GM23338 (cell line): ENCODE measurements at regions not wholly inside any gene's neighbourhood (a gene's known extent, or its start where the extent isn't known, plus 50 kb on each side); places are given as distances from the start of the nearest gene placed in this dataset.

Source experiments
- ATAC-seq: fragments of 200-7000 bp; cut with Tn5 transposase; 3 replicates; pipeline ENCODE4 v1.9.1; 2020
- DNase-seq: peaks from one replicate; pipeline ENCODE4 v3.0.0-alpha.2; 2015; ENCODE audit warnings: low spot score
- H2AFZ ChIP-seq: fragments of 200-600 bp; sonication (generic); 2 replicates; pipeline ENCODE4 v1.8.0; 2016; ENCODE audit warnings: antibody characterized with exemption, mild to moderate bottlenecking, moderate library complexity
- H3F3A ChIP-seq: fragments of 200-600 bp; sonication (generic); replicated peaks from 2 replicates; pipeline ENCODE4 v1.8.0; 2017; ENCODE audit warnings: antibody characterized with exemption, mixed run types, low read depth
- H3K27ac ChIP-seq: fragments of 200-600 bp; sonication (generic); 2 replicates; pipeline ENCODE4 v1.6.1; 2016; ENCODE audit warnings: low read depth
- H3K27me3 ChIP-seq: fragments of 200-600 bp; sonication (generic); 2 replicates; pipeline ENCODE4 v1.8.0; 2016; ENCODE audit warnings: mild to moderate bottlenecking, mixed run types, moderate library complexity; ENCODE audit not compliant: insufficient read depth
- H3K36me3 ChIP-seq: fragments of 200-600 bp; sonication (generic); 2 replicates; pipeline ENCODE4 v1.8.0; 2016; ENCODE audit warnings: mild to moderate bottlenecking; ENCODE audit not compliant: insufficient read depth
- H3K4me1 ChIP-seq: fragments of 200-600 bp; sonication (generic); 2 replicates; pipeline ENCODE4 v1.8.0; 2016; ENCODE audit warnings: mild to moderate bottlenecking, moderate library complexity; ENCODE audit not compliant: insufficient read depth
- H3K4me2 ChIP-seq: fragments of 200-600 bp; sonication (generic); 2 replicates; pipeline ENCODE4 v1.7.1; 2017; ENCODE audit warnings: mixed run types
- H3K4me3 ChIP-seq: fragments of 200-600 bp; sonication (generic); 2 replicates; pipeline ENCODE4 v1.6.1; 2016; ENCODE audit warnings: mixed run types
- H3K79me2 ChIP-seq: fragments of 200-600 bp; sonication (generic); replicated peaks from 2 replicates; pipeline ENCODE4 v1.8.0; 2017; ENCODE audit warnings: mild to moderate bottlenecking; ENCODE audit not compliant: insufficient read depth
- H3K9me2 ChIP-seq: fragments of 200-600 bp; sonication (generic); 2 replicates; pipeline ENCODE4 v1.8.0; 2017; ENCODE audit not compliant: insufficient read depth
- H4K20me1 ChIP-seq: fragments of 200-600 bp; sonication (generic); replicated peaks from 2 replicates; pipeline ENCODE4 v1.8.0; 2017; ENCODE audit warnings: mild to moderate bottlenecking; ENCODE audit not compliant: insufficient read depth
- H3K27ac Mint-ChIP-seq: 2 replicates; pipeline ENCODE4 v1.8.0; 2020; ENCODE audit warnings: inconsistent platforms, mild to moderate bottlenecking, moderate library complexity, mixed read lengths
- H3K27me3 Mint-ChIP-seq: 3 replicates; pipeline ENCODE4 v1.8.0; 2022; ENCODE audit warnings: low read depth, mild to moderate bottlenecking, moderate library complexity, mixed read lengths, inconsistent platforms; ENCODE audit not compliant: insufficient read depth, poor library complexity
- H3K36me3 Mint-ChIP-seq: 3 replicates; pipeline ENCODE4 v1.8.0; 2021; ENCODE audit warnings: low read depth, mild to moderate bottlenecking, inconsistent platforms, moderate library complexity, mixed read lengths
- H3K4me1 Mint-ChIP-seq: 3 replicates; pipeline ENCODE4 v1.8.0; 2020; ENCODE audit warnings: mild to moderate bottlenecking, inconsistent platforms, mixed read lengths
- H3K4me3 Mint-ChIP-seq: 3 replicates; pipeline ENCODE4 v1.8.0; 2021; ENCODE audit warnings: moderate library complexity, mild to moderate bottlenecking, inconsistent platforms, mixed read lengths
- H3K9me3 Mint-ChIP-seq: 3 replicates; pipeline ENCODE4 v1.8.0; 2020; ENCODE audit warnings: moderate library complexity, mild to moderate bottlenecking, inconsistent platforms, mixed read lengths
- CREB1 ChIP-seq: fragments of 250-450 bp; sonication (Bioruptor Pico); IDR thresholded peaks from 2 replicates; pipeline ENCODE4 v1.5.0; 2020; ENCODE audit warnings: low read depth, mild to moderate bottlenecking, moderate library complexity
- EZH2 ChIP-seq: fragments of 200-600 bp; sonication (generic); IDR thresholded peaks from one replicate; pipeline ENCODE4 v1.8.0; 2017; ENCODE audit warnings: antibody characterized with exemption, mild to moderate bottlenecking, low read depth; ENCODE audit not compliant: unreplicated experiment
- EZH2phosphoT487 ChIP-seq: fragments of 200-600 bp; sonication (generic); IDR thresholded peaks from one replicate; pipeline ENCODE4 v1.8.1; 2018; ENCODE audit warnings: antibody characterized with exemption; ENCODE audit not compliant: unreplicated experiment
- JUNB ChIP-seq: IDR thresholded peaks from one replicate; pipeline ENCODE4 v1.6.1; 2016; ENCODE audit warnings: antibody characterized with exemption; ENCODE audit not compliant: unreplicated experiment
- NANOG ChIP-seq: IDR thresholded peaks from 2 replicates; pipeline ENCODE4 v1.6.1; 2016; ENCODE audit warnings: antibody characterized with exemption, borderline replicate concordance
- POLR2AphosphoS5 ChIP-seq: IDR thresholded peaks from 2 replicates; pipeline ENCODE4 v1.6.1; 2016; ENCODE audit warnings: antibody characterized with exemption, low read depth
- STAT1 ChIP-seq: IDR thresholded peaks from one replicate; pipeline ENCODE4 v1.6.1; 2016; ENCODE audit warnings: antibody characterized with exemption; ENCODE audit not compliant: unreplicated experiment
- ZNF114 ChIP-seq: fragments of 250-450 bp; sonication (Bioruptor Pico); IDR thresholded peaks from 2 replicates; pipeline ENCODE4 v1.5.0; 2020; ENCODE audit warnings: mild to moderate bottlenecking, moderate library complexity
- ZNF331 ChIP-seq: fragments of 250-450 bp; sonication (Bioruptor Pico); IDR thresholded peaks from 2 replicates; pipeline ENCODE4 v1.5.0; 2020; ENCODE audit warnings: low read depth, mild to moderate bottlenecking, moderate library complexity
- TF ChIP-seq, protein P1 (sequence below): IDR thresholded peaks from one replicate; pipeline ENCODE4 v1.6.1; 2018; ENCODE audit warnings: antibody characterized with exemption; ENCODE audit not compliant: unreplicated experiment
- TF ChIP-seq, protein P2 (sequence below), 2 experiments: fragments of 200-600 bp in 1 of 2; sonication (generic) in 1 of 2; conservative IDR thresholded peaks; 2 replicates each; pipeline versions ENCODE4 v1.5.1 to v1.6.1; 2016 to 2017; ENCODE audit warnings: antibody characterized with exemption in 2 of 2, low read depth in 2 of 2, mild to moderate bottlenecking in 2 of 2, moderate library complexity in 1 of 2
- TF ChIP-seq, protein P3 (sequence below): IDR thresholded peaks from 2 replicates; pipeline ENCODE4 v1.6.1; 2016; ENCODE audit warnings: antibody characterized with exemption

DNA sequence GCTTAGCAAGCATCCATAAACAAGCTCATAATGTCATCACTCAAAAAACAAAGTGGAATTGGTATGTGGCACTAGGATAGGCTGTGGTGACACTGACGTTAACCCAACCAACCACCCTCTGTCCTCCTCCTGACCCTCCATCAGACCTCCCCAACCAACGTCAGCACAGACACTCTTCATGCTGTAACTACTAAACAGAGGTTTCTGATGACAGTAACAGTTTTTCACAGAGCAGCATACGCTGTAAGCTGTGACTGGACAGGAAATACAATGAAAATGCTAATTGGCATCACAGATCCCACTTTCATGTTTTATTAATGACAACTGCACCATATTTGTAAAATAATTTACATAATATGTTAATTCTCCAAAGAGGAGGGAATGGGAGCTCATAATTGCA is 238.0 kb downstream of the IRS2 start:
- H3K27me3 Mint-ChIP-seq: peaks cover 1% of the 10 kb centered on the region
- Histone ChIP-seq H4K20me1 (no peaks in the 10 kb centered on the region), H3K27ac (no peak overlapping the region), H3K36me3 (no peaks in the 10 kb centered on the region), H3K79me2 (no peaks in the 10 kb centered on the region), H3K9me2 (peaks cover 6% of the 10 kb centered on the region; the same call in 1 of the 2 replicates), H3F3A (no peaks in the 10 kb centered on the region), H3K27me3 (no peaks in the 10 kb centered on the region), H3K4me2 (no peak overlapping the region), H3K4me3 (no peak overlapping the region), H2AFZ (no peak overlapping the region), H3K4me1 (peaks cover 28% of the 10 kb centered on the region)
- H3K36me3 Mint-ChIP-seq: no peaks in the 10 kb centered on the region
- no peak for ATAC-seq
- H3K9me3 Mint-ChIP-seq: no peaks in the 10 kb centered on the region; the same call in 2 of the 3 replicates
- no peak overlapping the region for H3K27ac Mint-ChIP-seq
- DNase-seq: no peak
- no peak overlapping the region for H3K4me3 Mint-ChIP-seq
- TF ChIP-seq ZNF331 (CRISPR knock-in tag): no peak
- no peak for TF ChIP-seq ZNF114 (CRISPR knock-in tag)
- no peak for TF ChIP-seq NANOG
- TF ChIP-seq STAT1: no peak
- TF ChIP-seq EZH2phosphoT487: no peak
- TF ChIP-seq POLR2AphosphoS5: no peak
- TF ChIP-seq, protein P1, sequence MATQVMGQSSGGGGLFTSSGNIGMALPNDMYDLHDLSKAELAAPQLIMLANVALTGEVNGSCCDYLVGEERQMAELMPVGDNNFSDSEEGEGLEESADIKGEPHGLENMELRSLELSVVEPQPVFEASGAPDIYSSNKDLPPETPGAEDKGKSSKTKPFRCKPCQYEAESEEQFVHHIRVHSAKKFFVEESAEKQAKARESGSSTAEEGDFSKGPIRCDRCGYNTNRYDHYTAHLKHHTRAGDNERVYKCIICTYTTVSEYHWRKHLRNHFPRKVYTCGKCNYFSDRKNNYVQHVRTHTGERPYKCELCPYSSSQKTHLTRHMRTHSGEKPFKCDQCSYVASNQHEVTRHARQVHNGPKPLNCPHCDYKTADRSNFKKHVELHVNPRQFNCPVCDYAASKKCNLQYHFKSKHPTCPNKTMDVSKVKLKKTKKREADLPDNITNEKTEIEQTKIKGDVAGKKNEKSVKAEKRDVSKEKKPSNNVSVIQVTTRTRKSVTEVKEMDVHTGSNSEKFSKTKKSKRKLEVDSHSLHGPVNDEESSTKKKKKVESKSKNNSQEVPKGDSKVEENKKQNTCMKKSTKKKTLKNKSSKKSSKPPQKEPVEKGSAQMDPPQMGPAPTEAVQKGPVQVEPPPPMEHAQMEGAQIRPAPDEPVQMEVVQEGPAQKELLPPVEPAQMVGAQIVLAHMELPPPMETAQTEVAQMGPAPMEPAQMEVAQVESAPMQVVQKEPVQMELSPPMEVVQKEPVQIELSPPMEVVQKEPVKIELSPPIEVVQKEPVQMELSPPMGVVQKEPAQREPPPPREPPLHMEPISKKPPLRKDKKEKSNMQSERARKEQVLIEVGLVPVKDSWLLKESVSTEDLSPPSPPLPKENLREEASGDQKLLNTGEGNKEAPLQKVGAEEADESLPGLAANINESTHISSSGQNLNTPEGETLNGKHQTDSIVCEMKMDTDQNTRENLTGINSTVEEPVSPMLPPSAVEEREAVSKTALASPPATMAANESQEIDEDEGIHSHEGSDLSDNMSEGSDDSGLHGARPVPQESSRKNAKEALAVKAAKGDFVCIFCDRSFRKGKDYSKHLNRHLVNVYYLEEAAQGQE: no peak
- TF ChIP-seq, protein P2, sequence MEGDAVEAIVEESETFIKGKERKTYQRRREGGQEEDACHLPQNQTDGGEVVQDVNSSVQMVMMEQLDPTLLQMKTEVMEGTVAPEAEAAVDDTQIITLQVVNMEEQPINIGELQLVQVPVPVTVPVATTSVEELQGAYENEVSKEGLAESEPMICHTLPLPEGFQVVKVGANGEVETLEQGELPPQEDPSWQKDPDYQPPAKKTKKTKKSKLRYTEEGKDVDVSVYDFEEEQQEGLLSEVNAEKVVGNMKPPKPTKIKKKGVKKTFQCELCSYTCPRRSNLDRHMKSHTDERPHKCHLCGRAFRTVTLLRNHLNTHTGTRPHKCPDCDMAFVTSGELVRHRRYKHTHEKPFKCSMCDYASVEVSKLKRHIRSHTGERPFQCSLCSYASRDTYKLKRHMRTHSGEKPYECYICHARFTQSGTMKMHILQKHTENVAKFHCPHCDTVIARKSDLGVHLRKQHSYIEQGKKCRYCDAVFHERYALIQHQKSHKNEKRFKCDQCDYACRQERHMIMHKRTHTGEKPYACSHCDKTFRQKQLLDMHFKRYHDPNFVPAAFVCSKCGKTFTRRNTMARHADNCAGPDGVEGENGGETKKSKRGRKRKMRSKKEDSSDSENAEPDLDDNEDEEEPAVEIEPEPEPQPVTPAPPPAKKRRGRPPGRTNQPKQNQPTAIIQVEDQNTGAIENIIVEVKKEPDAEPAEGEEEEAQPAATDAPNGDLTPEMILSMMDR (conservative IDR thresholded peaks at IDR 0.05; ENCODE audit: low read depth in 2 of 2): no peak
- TF ChIP-seq JUNB: no peak
- no peak for TF ChIP-seq CREB1 (CRISPR knock-in tag)
- peaks cover 31% of the 10 kb centered on the region for H3K4me1 Mint-ChIP-seq

DNA sequence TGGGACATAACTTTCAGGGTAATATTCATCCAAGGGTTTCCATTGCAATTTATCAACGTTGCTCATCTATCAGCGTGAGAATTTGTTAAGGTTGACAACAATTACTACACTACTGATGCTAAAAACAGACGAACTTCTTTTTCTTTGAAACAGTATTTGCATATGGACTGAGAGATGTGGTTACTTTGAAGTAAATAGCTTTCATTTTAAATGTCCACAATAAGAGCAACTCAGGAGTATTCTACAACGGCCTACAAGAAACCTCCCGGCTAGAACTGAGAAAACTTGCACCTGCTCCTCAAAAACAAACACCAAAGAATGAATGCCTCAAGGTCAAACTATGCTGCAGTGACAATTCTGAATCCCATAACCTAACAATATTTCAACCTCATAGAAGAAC is 238.4 kb downstream of the IRS2 start:
- no peaks in the 10 kb centered on the region for H3K79me2 ChIP-seq
- DNase-seq (no peak), ATAC-seq (no peak)
- Mint-ChIP-seq H3K27ac (no peak overlapping the region), H3K9me3 (no peaks in the 10 kb centered on the region; the same call in 2 of the 3 replicates), H3K36me3 (no peaks in the 10 kb centered on the region), H3K4me3 (no peak overlapping the region), H3K27me3 (peaks cover 1% of the 10 kb centered on the region), H3K4me1 (peaks cover 34% of the 10 kb centered on the region)
- H3K36me3 ChIP-seq: no peaks in the 10 kb centered on the region
- H3K27me3 ChIP-seq: no peaks in the 10 kb centered on the region
- no peak overlapping the region for H3K27ac ChIP-seq
- no peaks in the 10 kb centered on the region for H4K20me1 ChIP-seq
- no peak overlapping the region for H2AFZ ChIP-seq
- H3F3A ChIP-seq: no peaks in the 10 kb centered on the region
- H3K4me2 ChIP-seq: no peak overlapping the region
- no peak for TF ChIP-seq ZNF331 (CRISPR knock-in tag)
- TF ChIP-seq EZH2: no peak
- TF ChIP-seq CREB1 (CRISPR knock-in tag): no peak
- TF ChIP-seq JUNB: no peak
- no peak for TF ChIP-seq STAT1
- TF ChIP-seq, protein P3, sequence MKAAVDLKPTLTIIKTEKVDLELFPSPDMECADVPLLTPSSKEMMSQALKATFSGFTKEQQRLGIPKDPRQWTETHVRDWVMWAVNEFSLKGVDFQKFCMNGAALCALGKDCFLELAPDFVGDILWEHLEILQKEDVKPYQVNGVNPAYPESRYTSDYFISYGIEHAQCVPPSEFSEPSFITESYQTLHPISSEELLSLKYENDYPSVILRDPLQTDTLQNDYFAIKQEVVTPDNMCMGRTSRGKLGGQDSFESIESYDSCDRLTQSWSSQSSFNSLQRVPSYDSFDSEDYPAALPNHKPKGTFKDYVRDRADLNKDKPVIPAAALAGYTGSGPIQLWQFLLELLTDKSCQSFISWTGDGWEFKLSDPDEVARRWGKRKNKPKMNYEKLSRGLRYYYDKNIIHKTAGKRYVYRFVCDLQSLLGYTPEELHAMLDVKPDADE: no peak
- no peak for TF ChIP-seq NANOG
- no peak for TF ChIP-seq EZH2phosphoT487
- TF ChIP-seq, protein P2 (conservative IDR thresholded peaks at IDR 0.05; ENCODE audit: low read depth in 2 of 2): no peak
- TF ChIP-seq POLR2AphosphoS5: no peak
- H3K4me3 ChIP-seq: no peak overlapping the region
- peaks cover 28% of the 10 kb centered on the region for H3K4me1 ChIP-seq
- H3K9me2 ChIP-seq: 0 out of 2 replicates have a peak, but pooled peaks cover 6% of the 10 kb centered on the region
